Vagina (tissue), 2 donors: ENCODE measurements at regions not wholly inside any gene's neighbourhood (a gene's known extent, or its start where the extent isn't known, plus 50 kb on each side); places are given as distances from the start of the nearest gene placed in this dataset.

Source experiments
- DNase-seq, 2 donors: peaks; one replicate each; pipeline ENCODE4 v3.0.0-alpha.2; 2017; ENCODE audit errors: extremely low spot score in 2 of 2
- H3K27ac ChIP-seq: fragments of 200-600 bp; sonication (generic); one replicate; pipeline ENCODE4 v1.5.1; 2019
- H3K27me3 ChIP-seq: fragments of 200-600 bp; sonication (generic); one replicate; pipeline ENCODE4 v1.5.1; 2019
- H3K36me3 ChIP-seq, 2 donors: fragments of 200-600 bp; sonication (generic); one replicate each; pipeline ENCODE4 v1.5.1; 2017 to 2019
- H3K4me1 ChIP-seq: fragments of 200-600 bp; sonication (generic); one replicate; pipeline ENCODE4 v1.5.1; 2019
- H3K4me3 ChIP-seq, 2 donors: fragments of 200-600 bp; sonication (generic); 1 replicate in 1 of 2; 2 replicates in 1 of 2; pipeline ENCODE4 v1.5.1; 2016 to 2019
- H3K9me3 ChIP-seq: fragments of 200-600 bp; sonication (generic); one replicate; pipeline ENCODE4 v1.5.1; 2019
- CTCF ChIP-seq, 3 experiments: fragments of 450-650 bp in 2 of 3; fragments of 200-600 bp in 1 of 3; sonication (generic) in 1 of 3; IDR thresholded peaks; one replicate each; pipeline ENCODE4 v1.5.1; 2017 to 2019; ENCODE audit warnings: antibody characterized with exemption in 3 of 3, mild to moderate bottlenecking in 2 of 3, moderate library complexity in 2 of 3
- POLR2A ChIP-seq, 2 donors: fragments of 450-650 bp; IDR thresholded peaks; one replicate each; pipeline ENCODE4 v1.6.1; 2017; ENCODE audit warnings: antibody characterized with exemption in 2 of 2, mild to moderate bottlenecking in 2 of 2, moderate library complexity in 2 of 2
- POLR2AphosphoS5 ChIP-seq, 2 donors: sonication (generic); formaldehyde crosslinking; IDR thresholded peaks; one replicate each; pipeline ENCODE4 v1.9.0; 2017; ENCODE audit warnings: antibody characterized with exemption in 2 of 2, mild to moderate bottlenecking in 2 of 2, low read depth in 1 of 2; ENCODE audit not compliant: insufficient read depth in 1 of 2
- intact Hi-C: fragments of 100-400 bp; cut with DNase I; formaldehyde crosslinking; loops from one replicate; pipeline ENCODE4 v1.15.1; 2023

DNA sequence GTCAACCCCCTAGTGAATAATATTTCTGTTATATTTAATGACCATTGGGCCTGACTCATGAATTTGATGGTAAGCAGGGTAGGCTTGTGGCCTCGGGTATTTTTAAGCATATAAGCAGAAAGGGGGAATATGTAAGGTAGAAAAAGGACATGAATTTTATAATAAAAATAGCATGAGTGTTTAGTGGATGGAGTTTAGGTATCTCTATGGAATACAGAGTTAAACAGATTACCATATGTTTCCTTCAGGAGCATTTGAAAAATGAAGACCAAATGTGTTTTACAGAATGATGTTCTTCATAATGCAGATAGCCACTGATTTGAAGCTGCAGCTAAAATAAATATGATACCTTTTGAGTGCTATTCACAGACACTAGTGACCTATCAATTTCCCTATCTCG is 191.7 kb upstream of the TSHZ2 start:
- H3K27ac ChIP-seq, result no peak overlapping the region
- no peak for DNase-seq
- no peaks in the 10 kb centered on the region for H3K27me3 ChIP-seq
- no peaks in the 10 kb centered on the region for H3K36me3 ChIP-seq
- H3K4me1 ChIP-seq, result no peaks in the 10 kb centered on the region
- no peaks in the 10 kb centered on the region for H3K9me3 ChIP-seq
- intact Hi-C loops, result no loop called here
- no peak overlapping the region for H3K4me3 ChIP-seq
- TF ChIP-seq CTCF (IDR thresholded peaks at IDR 0.05), result no peak
- no peak for TF ChIP-seq POLR2AphosphoS5 (IDR thresholded peaks at IDR 0.05; ENCODE audit: insufficient read depth in 1 of 2, low read depth in 1 of 2)
- no peak for TF ChIP-seq POLR2A (IDR thresholded peaks at IDR 0.05)

DNA sequence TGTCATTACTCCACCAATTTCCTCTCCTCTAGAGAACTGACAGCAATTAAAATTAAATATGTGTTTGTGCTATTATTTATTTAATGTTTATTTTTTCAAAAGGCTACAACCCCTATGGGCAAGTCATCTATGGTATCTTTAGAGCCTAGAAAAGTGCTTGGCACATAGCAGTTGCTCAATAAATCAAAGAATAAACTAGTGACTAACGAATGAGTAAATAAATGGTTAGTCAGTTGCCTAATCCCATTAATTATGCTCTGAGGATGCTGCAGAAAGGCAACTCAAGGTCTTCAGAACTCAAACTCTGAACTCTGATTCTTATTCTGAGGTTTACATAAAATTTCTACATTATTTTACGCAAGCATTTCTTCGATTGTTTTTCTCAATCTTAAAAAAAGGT is 193.0 kb upstream of the TSHZ2 start:
- H3K4me3 ChIP-seq, result no peak overlapping the region
- no peaks in the 10 kb centered on the region for H3K9me3 ChIP-seq
- TF ChIP-seq POLR2AphosphoS5 (IDR thresholded peaks at IDR 0.05; ENCODE audit: insufficient read depth in 1 of 2, low read depth in 1 of 2), result no peak
- no peak for TF ChIP-seq CTCF (IDR thresholded peaks at IDR 0.05)
- no peaks in the 10 kb centered on the region for H3K27me3 ChIP-seq
- H3K4me1 ChIP-seq, result no peaks in the 10 kb centered on the region
- DNase-seq, result no peak
- H3K36me3 ChIP-seq, result no peaks in the 10 kb centered on the region
- intact Hi-C loops, result no loop called here
- no peak overlapping the region for H3K27ac ChIP-seq

GRCh38 chr20:52777171-52777570 is 195.0 kb upstream of the TSHZ2 start:
- TF ChIP-seq POLR2AphosphoS5 (IDR thresholded peaks at IDR 0.05; ENCODE audit: insufficient read depth in 1 of 2, low read depth in 1 of 2), result no peak
- TF ChIP-seq POLR2A (IDR thresholded peaks at IDR 0.05), result no peak
- no peak for TF ChIP-seq CTCF (IDR thresholded peaks at IDR 0.05)
- Histone ChIP-seq H3K9me3 (no peaks in the 10 kb centered on the region), H3K4me3 (no peak overlapping the region), H3K4me1 (no peaks in the 10 kb centered on the region), H3K27me3 (no peaks in the 10 kb centered on the region), H3K36me3 (no peaks in the 10 kb centered on the region), H3K27ac (no peak overlapping the region)
- DNase-seq, result no peak
- intact Hi-C loops, result no loop called here

DNA sequence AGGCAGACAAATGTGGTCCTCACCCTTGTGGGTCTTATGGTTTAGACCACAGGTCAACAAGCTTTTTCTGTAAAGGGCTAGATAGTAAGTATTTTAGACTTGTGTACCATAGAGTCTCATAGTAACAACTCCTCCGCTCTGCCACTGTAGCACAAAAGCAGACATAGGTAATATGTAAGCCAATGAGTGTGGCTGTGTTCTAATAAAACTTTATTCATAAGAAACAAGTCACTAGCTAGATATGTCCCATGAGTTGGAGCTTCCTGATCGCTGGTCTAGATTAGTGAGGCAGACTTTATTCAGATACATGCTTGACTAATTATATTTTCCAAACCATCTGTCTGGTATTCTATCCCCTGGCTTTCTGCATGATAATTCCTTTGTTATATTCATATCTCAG is 196.4 kb upstream of the TSHZ2 start:
- Histone ChIP-seq H3K4me3 (no peak overlapping the region), H3K27me3 (no peaks in the 10 kb centered on the region), H3K4me1 (no peaks in the 10 kb centered on the region), H3K9me3 (no peaks in the 10 kb centered on the region), H3K27ac (no peak overlapping the region), H3K36me3 (no peaks in the 10 kb centered on the region)
- TF ChIP-seq POLR2A (IDR thresholded peaks at IDR 0.05), result no peak
- TF ChIP-seq POLR2AphosphoS5 (IDR thresholded peaks at IDR 0.05; ENCODE audit: insufficient read depth in 1 of 2, low read depth in 1 of 2), result no peak
- no peak for TF ChIP-seq CTCF (IDR thresholded peaks at IDR 0.05)
- no peak for DNase-seq
- intact Hi-C loops, result no loop called here

GRCh38 chr20:52768694-52769093 is 203.5 kb upstream of the TSHZ2 start:
- H3K4me3 ChIP-seq, result no peak overlapping the region
- H3K4me1 ChIP-seq, result no peaks in the 10 kb centered on the region
- no peaks in the 10 kb centered on the region for H3K36me3 ChIP-seq
- no peak overlapping the region for H3K27ac ChIP-seq
- TF ChIP-seq CTCF (IDR thresholded peaks at IDR 0.05) (no peak), POLR2AphosphoS5 (IDR thresholded peaks at IDR 0.05; ENCODE audit: insufficient read depth in 1 of 2, low read depth in 1 of 2) (no peak), POLR2A (IDR thresholded peaks at IDR 0.05) (no peak)
- H3K9me3 ChIP-seq, result no peaks in the 10 kb centered on the region
- no peaks in the 10 kb centered on the region for H3K27me3 ChIP-seq
- no peak for DNase-seq
- intact Hi-C loops, result no loop called here
